MCF 10A (cell line): ENCODE measurements at regions not wholly inside any gene's neighbourhood (a gene's known extent, or its start where the extent isn't known, plus 50 kb on each side); places are given as distances from the start of the nearest gene placed in this dataset.
"Not testable (repeated sequence)": the region's sequence is repeated elsewhere in the genome, so short reads cannot be mapped to it uniquely, and the experiment has no call there.

Source experiments
- BruUV-seq: library from RNA; stranded (reverse); fragments of 400-500 nt; replicated peaks from 2 replicates; lab custom pipeline; 2021; lab: Mats Ljungman, UMichigan
- CTCF ChIA-PET: fragments of 300-600 bp; sonication (Branson Sonifier 250); formaldehyde crosslinking; extraction: SDS; loops from one replicate; lab custom pipeline; 2021; ENCODE audit warnings: antibody characterized with exemption, inconsistent platforms; lab: Yijun Ruan, JAX
- POLR2A ChIA-PET: fragments of 300-600, 350-650 bp; sonication (Branson Sonifier 250); formaldehyde crosslinking; extraction: SDS; loops from one replicate; lab custom pipeline; 2020; ENCODE audit warnings: antibody characterized with exemption, inconsistent platforms; lab: Yijun Ruan, JAX
- DNase-seq: peaks from one replicate; pipeline ENCODE4 v3.0.0-alpha.2; 2018; ENCODE audit not compliant: unreplicated experiment
- H3K27ac Mint-ChIP-seq: one replicate; pipeline ENCODE4 v1.8.0; 2022; ENCODE audit warnings: mild to moderate bottlenecking, low read depth, mixed read lengths; ENCODE audit not compliant: unreplicated experiment
- H3K27me3 Mint-ChIP-seq: one replicate; pipeline ENCODE4 v1.8.0; 2022; ENCODE audit warnings: mixed read lengths; ENCODE audit not compliant: insufficient read depth, unreplicated experiment
- H3K36me3 Mint-ChIP-seq: one replicate; pipeline ENCODE4 v1.8.0; 2022; ENCODE audit warnings: mild to moderate bottlenecking, moderate library complexity, mixed read lengths; ENCODE audit not compliant: insufficient read depth, unreplicated experiment
- H3K4me1 Mint-ChIP-seq: one replicate; pipeline ENCODE4 v1.8.0; 2022; ENCODE audit warnings: mixed read lengths; ENCODE audit not compliant: insufficient read depth, unreplicated experiment
- H3K4me3 Mint-ChIP-seq: one replicate; pipeline ENCODE4 v1.8.0; 2022; ENCODE audit warnings: mild to moderate bottlenecking, moderate library complexity, mixed read lengths; ENCODE audit not compliant: unreplicated experiment
- H3K9me3 Mint-ChIP-seq: one replicate; pipeline ENCODE4 v1.8.0; 2022; ENCODE audit warnings: mixed read lengths; ENCODE audit not compliant: unreplicated experiment
- CTCF ChIP-seq: fragments of 200-600 bp; IDR thresholded peaks from one replicate; pipeline ENCODE4 v1.8.0; 2022; ENCODE audit warnings: antibody characterized with exemption, mild to moderate bottlenecking; ENCODE audit not compliant: unreplicated experiment
- intact Hi-C: fragments of 100-400 bp; cut with micrococcal nuclease; formaldehyde crosslinking; loops from 2 replicates; pipeline ENCODE4 v1.14.1; 2022

- Mint-ChIP-seq H3K36me3 (no peaks in the 10 kb centered on the region), H3K4me1 (no peaks in the 10 kb centered on the region), H3K27me3 (no peaks in the 10 kb centered on the region), H3K27ac (no peak overlapping the region), H3K4me3 (no peak overlapping the region), H3K9me3 (peaks cover 33% of the 10 kb centered on the region)
- no peak for TF ChIP-seq CTCF
- CTCF ChIA-PET: no interaction called here
- intact Hi-C loops: no loop called here
- POLR2A ChIA-PET: no interaction called here
- no TSS peak for BruUV-seq
- DNase-seq: no peak
Observed at GRCh38 chr2:78757191-78757590, 268.3 kb upstream of the REG3G start.

GRCh38 chr2:78757640-78758039 is 267.9 kb upstream of the REG3G start:
- DNase-seq: no peak
- intact Hi-C loops: no loop called here
- H3K9me3 Mint-ChIP-seq: peaks cover 37% of the 10 kb centered on the region
- no peaks in the 10 kb centered on the region for H3K4me1 Mint-ChIP-seq
- H3K27ac Mint-ChIP-seq: no peak overlapping the region
- no TSS peak for BruUV-seq
- no peaks in the 10 kb centered on the region for H3K36me3 Mint-ChIP-seq
- no peak overlapping the region for H3K4me3 Mint-ChIP-seq
- ChIA-PET POLR2A (no interaction called here), CTCF (no interaction called here)
- H3K27me3 Mint-ChIP-seq: no peaks in the 10 kb centered on the region
- TF ChIP-seq CTCF: no peak

- BruUV-seq, H3K4me1 Mint-ChIP-seq, DNase-seq, CTCF ChIA-PET, intact Hi-C loops, H3K36me3 Mint-ChIP-seq, H3K27ac Mint-ChIP-seq, H3K4me3 Mint-ChIP-seq, H3K27me3 Mint-ChIP-seq, POLR2A ChIA-PET: not testable (repeated sequence)
- H3K9me3 Mint-ChIP-seq: peaks cover 45% of the 10 kb centered on the region
Observed at GRCh38 chr2:78758765-78759164, 266.7 kb upstream of the REG3G start.

GRCh38 chr2:78766459-78766858 is 259.0 kb upstream of the REG3G start:
- BruUV-seq: no TSS peak
- Mint-ChIP-seq H3K4me1 (no peaks in the 10 kb centered on the region), H3K9me3 (peaks cover 23% of the 10 kb centered on the region), H3K27me3 (no peaks in the 10 kb centered on the region), H3K4me3 (no peak overlapping the region), H3K36me3 (no peaks in the 10 kb centered on the region), H3K27ac (no peak overlapping the region)
- CTCF ChIA-PET: interaction anchor here (0.6 to 0.8 kb wide), 2 partner anchors 131 to 1386 kb away, joined by 3 read pairs; no protein-coding TSS in a partner anchor
- no peak for DNase-seq
- no peak for TF ChIP-seq CTCF
- intact Hi-C loops: no loop called here
- POLR2A ChIA-PET: no interaction called here

- Mint-ChIP-seq H3K36me3 (no peaks in the 10 kb centered on the region), H3K27me3 (no peaks in the 10 kb centered on the region), H3K27ac (no peak overlapping the region), H3K4me1 (no peaks in the 10 kb centered on the region), H3K9me3 (peaks cover 12% of the 10 kb centered on the region), H3K4me3 (no peak overlapping the region)
- DNase-seq: no peak
- BruUV-seq: no TSS peak
- ChIA-PET POLR2A (no interaction called here), CTCF (no interaction called here)
- no peak for TF ChIP-seq CTCF
- intact Hi-C loops: no loop called here
Observed at GRCh38 chr2:78768016-78768415, 257.5 kb upstream of the REG3G start.
